Activated T-helper 2 cell treated with anti-CD3 and anti-CD28 coated beads, Interferon-gamma antibody, Interleukin-2, Interleukin-4, amounts not matched to agents 10 μg/mL and 5 μg/mL and 100 μg/mL, durations not matched to agents 14 hours and 24 hours and 36 hours (primary cell): ENCODE measurements at regions not wholly inside any gene's neighbourhood (a gene's known extent, or its start where the extent isn't known, plus 50 kb on each side); places are given as distances from the start of the nearest gene placed in this dataset.

Source experiments
- DNase-seq: peaks from one replicate; pipeline ENCODE4 v3.0.0; 2021; ENCODE audit warnings: low spot score
- H3K27ac Mint-ChIP-seq: one replicate; pipeline ENCODE4 v1.8.0; 2021; ENCODE audit warnings: mixed read lengths
- H3K27me3 Mint-ChIP-seq: one replicate; pipeline ENCODE4 v1.8.0; 2021; ENCODE audit warnings: low read depth, mixed read lengths
- H3K36me3 Mint-ChIP-seq: one replicate; pipeline ENCODE4 v1.8.0; 2021; ENCODE audit warnings: low read depth, mixed read lengths
- H3K4me1 Mint-ChIP-seq: one replicate; pipeline ENCODE4 v1.8.0; 2021; ENCODE audit warnings: low read depth, mixed read lengths
- H3K4me3 Mint-ChIP-seq: one replicate; pipeline ENCODE4 v1.8.0; 2021; ENCODE audit warnings: low read depth, mild to moderate bottlenecking, moderate library complexity, mixed read lengths
- H3K9me3 Mint-ChIP-seq: one replicate; pipeline ENCODE4 v1.8.0; 2021; ENCODE audit warnings: mixed read lengths
- intact Hi-C: fragments of 100-400 bp; cut with micrococcal nuclease; formaldehyde crosslinking; loops from one replicate; pipeline ENCODE4 v1.15.1; 2023

DNA sequence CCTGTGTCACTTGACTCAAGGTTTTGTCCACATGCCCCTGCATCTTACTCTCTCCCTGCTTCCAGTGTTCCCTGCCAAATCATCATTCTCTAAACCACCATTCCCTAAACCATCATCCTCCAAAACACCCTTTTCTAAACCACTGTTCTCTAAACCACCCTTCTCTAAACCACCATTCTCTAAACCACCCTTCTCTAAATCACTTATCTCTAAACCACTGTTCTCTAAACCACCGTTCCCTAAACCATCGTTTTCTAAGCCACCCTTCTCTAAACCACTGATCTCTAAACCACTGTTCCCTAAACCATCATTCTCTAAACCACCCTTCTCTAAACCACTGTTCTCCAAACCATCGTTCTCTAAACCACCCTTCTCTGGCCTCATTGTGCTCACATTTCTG, 142.1 kb downstream of the CXCL12 start:
- Mint-ChIP-seq H3K4me1 (no peaks in the 10 kb centered on the region), H3K4me3 (no peak overlapping the region), H3K27me3 (no peaks in the 10 kb centered on the region), H3K9me3 (peaks cover 5% of the 10 kb centered on the region), H3K27ac (no peak overlapping the region), H3K36me3 (no peaks in the 10 kb centered on the region)
- no peak for DNase-seq
- intact Hi-C loops: no loop called here

DNA sequence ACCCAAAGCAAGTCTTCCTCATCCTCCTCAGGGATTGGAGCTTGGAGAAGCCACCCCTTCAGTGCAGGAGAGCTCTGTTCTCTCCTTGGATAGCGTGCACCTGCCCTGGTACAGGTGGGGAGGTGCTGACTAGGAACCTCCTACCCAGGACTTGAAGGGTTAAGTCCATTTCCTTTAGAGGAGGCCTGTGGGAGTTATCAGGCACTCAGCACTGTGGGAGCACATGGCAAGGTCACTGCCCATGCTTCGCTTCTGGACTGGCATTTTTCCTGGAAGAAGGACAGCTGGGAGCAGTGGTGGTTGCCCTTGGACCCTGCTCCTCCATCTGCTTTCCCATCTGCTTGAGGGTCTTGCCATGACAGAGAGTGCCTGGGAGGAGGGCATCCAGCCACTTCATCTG, 142.8 kb downstream of the CXCL12 start:
- Mint-ChIP-seq H3K27ac (no peak overlapping the region), H3K4me3 (no peak overlapping the region), H3K27me3 (no peaks in the 10 kb centered on the region), H3K36me3 (no peaks in the 10 kb centered on the region), H3K4me1 (no peaks in the 10 kb centered on the region), H3K9me3 (peaks cover 5% of the 10 kb centered on the region)
- DNase-seq: no peak
- intact Hi-C loops: no loop called here

DNA sequence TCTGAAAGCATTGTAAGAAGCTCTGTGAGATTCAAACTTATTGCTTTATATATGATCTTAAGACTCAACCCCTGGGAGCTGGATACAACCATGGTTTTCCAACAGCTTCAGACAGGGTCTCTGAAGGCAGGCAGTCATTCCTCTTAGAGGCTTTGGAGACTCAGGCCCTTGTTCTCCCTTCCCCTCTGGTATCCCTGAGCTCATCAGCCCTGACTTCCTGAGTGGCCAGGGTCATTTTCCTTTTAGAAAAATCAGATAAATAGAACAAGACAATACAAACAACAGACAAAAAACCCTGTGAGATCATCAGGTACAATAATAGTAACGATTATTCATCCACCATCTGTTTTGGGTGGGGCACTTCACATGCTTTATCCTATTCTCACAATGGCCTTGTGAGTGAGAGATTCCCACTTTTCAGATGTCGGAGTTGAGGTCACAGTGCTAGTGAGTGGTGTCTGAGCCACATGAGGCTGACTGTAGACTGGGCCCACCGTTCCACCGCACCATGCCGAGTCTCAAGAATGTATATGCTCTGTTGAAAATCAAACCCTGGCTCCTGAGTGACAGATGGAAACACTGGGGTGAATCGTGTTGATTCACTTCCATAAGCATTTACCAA, 144.2 kb downstream of the CXCL12 start:
- DNase-seq: no peak
- Mint-ChIP-seq H3K4me3 (no peak overlapping the region), H3K9me3 (peaks cover 5% of the 10 kb centered on the region), H3K36me3 (no peaks in the 10 kb centered on the region), H3K27ac (no peak overlapping the region), H3K27me3 (no peaks in the 10 kb centered on the region), H3K4me1 (no peaks in the 10 kb centered on the region)
- intact Hi-C loops: no loop called here

DNA sequence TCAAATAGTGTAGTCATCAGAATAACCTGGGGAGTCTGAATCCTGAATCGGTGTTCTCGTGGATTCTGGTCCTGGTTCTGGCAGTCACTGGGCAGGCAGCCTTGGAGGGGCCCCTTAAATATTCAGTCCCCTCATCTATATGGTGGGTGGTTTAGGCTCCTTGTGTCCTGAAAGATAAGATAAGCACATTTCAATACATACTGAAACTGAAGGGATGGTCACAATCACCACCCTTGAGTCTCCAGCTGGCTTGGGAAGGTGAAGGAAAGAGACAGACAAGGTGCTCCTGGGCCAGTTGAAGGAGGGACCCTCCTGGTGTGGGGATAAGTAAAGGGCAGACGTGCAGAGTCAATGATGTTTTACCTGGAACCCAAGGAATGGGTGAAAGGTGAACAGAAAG, 146.7 kb downstream of the CXCL12 start:
- H3K4me3 Mint-ChIP-seq: no peak overlapping the region
- intact Hi-C loops: no loop called here
- no peaks in the 10 kb centered on the region for H3K4me1 Mint-ChIP-seq
- H3K36me3 Mint-ChIP-seq: no peaks in the 10 kb centered on the region
- peaks cover 5% of the 10 kb centered on the region for H3K9me3 Mint-ChIP-seq
- H3K27me3 Mint-ChIP-seq: no peaks in the 10 kb centered on the region
- no peak for DNase-seq
- H3K27ac Mint-ChIP-seq: no peak overlapping the region

DNA sequence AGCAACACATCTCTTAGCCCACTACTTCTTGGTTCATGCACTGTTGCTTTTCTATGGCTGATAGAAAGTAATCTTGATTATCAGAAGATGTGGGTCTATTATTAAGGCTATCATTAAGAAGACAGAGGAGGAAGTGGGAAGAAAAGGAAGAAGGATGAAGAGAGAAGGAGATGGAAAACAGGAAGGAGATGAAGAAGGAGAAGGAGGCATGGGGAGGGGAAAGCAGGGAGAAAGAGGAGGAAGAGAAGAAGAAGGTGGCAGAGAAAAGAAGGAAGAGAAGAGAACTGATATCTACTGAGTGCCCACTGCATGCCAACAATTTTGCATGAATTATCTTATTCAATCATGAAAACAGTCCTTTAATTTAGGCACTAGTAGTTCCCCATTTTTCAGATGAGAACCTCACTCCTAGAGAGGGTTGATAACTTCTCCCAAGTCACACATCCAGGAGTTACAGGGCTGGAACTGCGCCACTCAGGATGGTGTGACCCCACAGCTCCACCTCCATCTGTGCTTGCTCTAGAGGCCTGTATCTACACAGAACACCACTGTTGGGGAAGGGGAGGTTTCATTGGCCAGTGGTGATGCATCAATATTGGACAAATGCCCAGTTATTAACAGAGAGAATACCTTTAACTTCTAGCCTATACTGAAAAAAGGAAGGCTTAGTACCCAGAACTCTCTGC, 147.4 kb downstream of the CXCL12 start:
- no peaks in the 10 kb centered on the region for H3K9me3 Mint-ChIP-seq
- no peak for DNase-seq
- H3K4me1 Mint-ChIP-seq: no peaks in the 10 kb centered on the region
- H3K4me3 Mint-ChIP-seq: no peak overlapping the region
- no peak overlapping the region for H3K27ac Mint-ChIP-seq
- H3K36me3 Mint-ChIP-seq: no peaks in the 10 kb centered on the region
- intact Hi-C loops: no loop called here
- no peaks in the 10 kb centered on the region for H3K27me3 Mint-ChIP-seq

DNA sequence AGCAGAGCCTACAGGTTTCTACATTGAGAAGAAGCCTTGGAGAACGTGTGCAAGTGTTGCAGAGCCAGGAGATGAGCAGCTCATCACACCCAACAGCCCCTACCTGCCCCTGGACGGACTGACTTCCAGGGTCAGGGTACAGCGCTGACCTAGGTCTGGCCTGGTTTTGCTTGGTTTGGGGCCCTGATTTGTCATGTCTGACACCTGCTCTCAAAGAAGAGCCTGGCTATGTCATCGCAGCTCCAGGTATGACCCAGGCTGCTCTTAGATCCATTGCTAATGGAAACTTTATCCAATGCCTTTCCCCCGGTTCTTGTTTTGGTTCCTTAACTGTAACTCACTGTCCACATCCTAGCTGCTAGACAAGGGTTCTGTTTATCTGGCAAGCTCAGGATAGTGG, 149.5 kb downstream of the CXCL12 start:
- Mint-ChIP-seq H3K27ac (no peak overlapping the region), H3K27me3 (no peaks in the 10 kb centered on the region), H3K4me3 (no peak overlapping the region), H3K4me1 (no peaks in the 10 kb centered on the region), H3K9me3 (no peaks in the 10 kb centered on the region), H3K36me3 (no peaks in the 10 kb centered on the region)
- DNase-seq: no peak
- intact Hi-C loops: no loop called here

DNA sequence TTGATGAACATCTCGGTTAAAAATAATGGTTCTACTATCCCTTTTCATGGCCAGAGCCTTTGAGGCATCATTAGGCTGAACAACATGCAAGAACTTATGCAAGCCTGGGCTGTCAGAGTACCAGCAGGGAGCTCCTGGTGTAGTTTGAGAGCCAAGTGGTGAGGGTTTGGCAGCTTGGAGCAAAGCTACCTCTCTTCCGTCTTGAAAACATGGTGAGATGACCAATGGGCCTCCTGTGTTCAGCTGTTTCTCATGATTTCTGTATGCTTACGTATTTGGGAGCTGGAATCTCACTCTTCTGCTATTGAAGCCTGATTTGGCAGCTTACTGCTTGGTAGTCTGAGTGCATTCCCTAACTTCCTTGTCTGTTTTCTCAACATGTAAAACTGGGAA, 150.4 kb downstream of the CXCL12 start:
- DNase-seq: no peak
- intact Hi-C loops: no loop called here
- H3K27me3 Mint-ChIP-seq: no peaks in the 10 kb centered on the region
- no peak overlapping the region for H3K27ac Mint-ChIP-seq
- H3K4me3 Mint-ChIP-seq: no peak overlapping the region
- no peaks in the 10 kb centered on the region for H3K4me1 Mint-ChIP-seq
- H3K36me3 Mint-ChIP-seq: no peaks in the 10 kb centered on the region
- H3K9me3 Mint-ChIP-seq: no peaks in the 10 kb centered on the region

DNA sequence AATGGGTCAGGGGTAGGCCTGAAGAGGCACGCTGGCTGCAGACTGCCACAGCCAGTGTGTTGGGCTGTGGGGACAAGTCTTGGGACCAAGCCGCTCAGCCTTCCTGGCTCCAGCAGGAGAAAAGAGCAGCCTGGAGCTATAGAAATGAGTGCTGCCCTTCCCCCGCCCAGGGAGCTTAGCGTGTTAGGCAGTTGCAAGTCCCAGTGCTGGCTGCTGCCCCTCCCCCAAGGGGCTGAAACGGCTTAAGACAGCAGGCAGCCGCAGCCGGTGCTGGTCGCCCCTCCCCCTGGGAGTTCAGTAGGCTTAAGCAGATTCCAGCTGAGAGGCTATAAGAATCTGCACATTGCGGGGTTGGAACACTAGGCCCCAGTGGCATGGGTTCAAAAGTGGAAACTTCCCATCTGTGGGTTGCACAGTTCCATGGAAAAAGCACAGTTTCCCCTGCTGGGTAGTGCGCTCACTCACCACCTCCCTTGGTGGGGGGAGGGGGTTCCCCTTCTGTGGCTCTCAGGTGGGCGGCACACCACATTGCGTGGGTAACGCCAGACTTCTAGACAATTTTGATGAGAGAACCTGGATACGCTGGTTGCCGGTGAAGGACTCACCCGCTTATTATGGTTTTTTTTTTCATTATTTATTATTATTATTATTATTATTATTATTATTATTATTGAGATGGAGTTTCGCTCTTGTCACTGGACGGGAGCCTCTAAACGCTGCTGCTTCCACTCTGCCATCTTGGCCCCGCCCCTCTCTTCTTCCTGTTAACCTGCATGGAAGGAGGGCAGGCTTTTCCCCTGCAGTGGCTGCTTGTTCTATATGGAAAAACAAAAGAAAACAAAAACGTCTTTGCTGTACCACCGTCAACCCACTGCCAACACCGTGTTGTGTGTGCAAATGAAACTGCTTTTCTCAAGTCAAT, 151.1 kb downstream of the CXCL12 start:
- Mint-ChIP-seq H3K36me3 (no peaks in the 10 kb centered on the region), H3K4me1 (no peaks in the 10 kb centered on the region), H3K27ac (no peak overlapping the region), H3K4me3 (no peak overlapping the region), H3K9me3 (peaks cover 5% of the 10 kb centered on the region), H3K27me3 (no peaks in the 10 kb centered on the region)
- intact Hi-C loops: no loop called here
- no peak for DNase-seq

DNA sequence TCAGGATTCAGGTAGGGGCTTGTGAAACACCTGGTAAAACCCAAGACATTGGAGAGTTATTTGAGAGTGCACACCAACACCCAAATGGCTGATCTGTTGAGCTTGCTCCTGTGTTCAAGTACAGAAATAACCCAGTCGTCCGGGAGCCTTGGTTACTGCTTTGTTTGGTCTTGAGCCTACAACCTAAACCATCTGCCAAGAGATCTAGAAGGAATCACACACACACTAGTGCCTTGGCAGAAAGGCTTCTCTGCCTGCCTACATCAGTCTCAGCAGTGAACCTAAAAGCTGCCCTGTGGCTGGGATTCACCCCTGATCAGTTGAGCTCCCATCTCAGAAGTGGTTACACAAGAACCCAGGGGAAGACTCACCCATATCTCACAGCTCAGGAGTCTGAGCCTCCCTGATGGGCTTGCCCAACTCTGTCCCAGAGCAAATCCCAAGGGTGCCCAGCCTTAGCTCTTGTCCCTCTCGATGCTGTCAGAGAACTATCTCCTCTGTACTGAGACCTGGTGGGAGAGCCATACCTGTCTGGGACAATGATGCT, 167.6 kb downstream of the CXCL12 start:
- no peak overlapping the region for H3K27ac Mint-ChIP-seq
- H3K4me3 Mint-ChIP-seq: no peak overlapping the region
- DNase-seq: no peak
- intact Hi-C loops: no loop called here
- no peaks in the 10 kb centered on the region for H3K36me3 Mint-ChIP-seq
- no peaks in the 10 kb centered on the region for H3K4me1 Mint-ChIP-seq
- no peaks in the 10 kb centered on the region for H3K27me3 Mint-ChIP-seq
- peaks cover 4% of the 10 kb centered on the region for H3K9me3 Mint-ChIP-seq

DNA sequence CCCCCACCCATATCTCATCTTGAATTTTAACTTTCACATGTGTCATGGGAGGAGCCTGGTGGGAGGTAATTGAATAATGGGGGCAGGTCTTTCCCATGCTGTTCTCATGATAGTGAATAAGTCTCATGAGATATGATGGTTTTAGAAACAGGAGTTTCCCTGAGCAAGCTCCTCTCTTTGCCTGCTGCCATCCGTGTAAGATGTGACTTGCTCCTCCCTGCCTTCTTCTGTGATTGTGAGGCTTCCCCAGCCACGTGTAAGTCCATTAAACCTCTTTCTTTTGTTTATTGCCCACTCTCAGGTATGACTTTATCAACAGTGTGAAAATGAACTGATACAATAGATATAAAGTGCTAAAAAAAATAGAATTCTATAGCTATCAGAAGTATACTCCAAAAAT, 168.8 kb downstream of the CXCL12 start:
- no peak for DNase-seq
- Mint-ChIP-seq H3K4me3 (no peak overlapping the region), H3K9me3 (peaks cover 4% of the 10 kb centered on the region), H3K27ac (no peak overlapping the region), H3K36me3 (no peaks in the 10 kb centered on the region), H3K4me1 (no peaks in the 10 kb centered on the region), H3K27me3 (no peaks in the 10 kb centered on the region)
- intact Hi-C loops: no loop called here

DNA sequence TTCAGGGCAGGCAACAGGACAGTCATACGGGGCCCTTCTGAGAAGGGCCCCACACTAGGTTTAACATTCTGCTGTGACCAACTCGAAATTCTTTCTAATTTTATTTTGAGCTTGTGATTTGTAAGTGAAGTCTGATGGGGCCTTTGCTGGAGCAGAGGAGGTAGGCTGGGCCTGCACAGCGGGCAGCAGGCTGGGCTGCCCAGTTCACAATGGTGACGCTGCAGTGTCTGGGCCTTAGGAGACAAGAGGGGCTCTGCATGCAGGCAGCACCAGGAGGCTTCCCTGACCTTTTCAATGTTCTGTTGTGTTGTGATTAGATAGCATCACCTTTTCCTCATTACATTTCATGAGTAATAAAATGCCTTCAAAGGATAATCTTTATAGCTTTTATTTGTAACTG, 175.1 kb downstream of the CXCL12 start:
- Mint-ChIP-seq H3K4me1 (no peaks in the 10 kb centered on the region), H3K27me3 (peaks cover 2% of the 10 kb centered on the region), H3K4me3 (no peak overlapping the region), H3K9me3 (peaks cover 4% of the 10 kb centered on the region), H3K36me3 (no peaks in the 10 kb centered on the region), H3K27ac (no peak overlapping the region)
- intact Hi-C loops: no loop called here
- DNase-seq: no peak

DNA sequence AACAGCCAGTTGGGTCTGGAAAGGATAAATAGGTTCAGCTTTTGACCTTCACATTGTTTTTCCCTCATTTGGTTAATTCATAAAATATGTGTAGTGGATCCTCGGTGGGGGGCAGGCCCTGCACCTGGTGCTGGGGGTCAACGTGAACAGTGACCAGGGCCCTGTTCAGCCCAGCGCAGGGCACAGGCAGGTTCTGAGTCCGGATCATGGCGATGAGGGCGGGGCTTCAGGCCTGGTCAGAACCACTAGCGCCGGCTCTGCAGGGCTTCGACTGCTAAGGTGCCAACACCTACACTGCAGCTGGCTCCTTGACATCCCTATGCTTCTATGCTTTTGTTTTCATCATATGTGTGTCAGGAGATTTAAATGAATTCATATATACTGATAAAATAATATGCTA, 177.7 kb downstream of the CXCL12 start:
- peaks cover 2% of the 10 kb centered on the region for H3K27me3 Mint-ChIP-seq

More for the DNA sequence above, 177.7 kb downstream of the CXCL12 start:
- Mint-ChIP-seq H3K36me3 (no peaks in the 10 kb centered on the region), H3K9me3 (no peaks in the 10 kb centered on the region), H3K4me1 (no peaks in the 10 kb centered on the region), H3K27ac (no peak overlapping the region), H3K4me3 (no peak overlapping the region)
- no peak for DNase-seq
- intact Hi-C loops: no loop called here
